ENCODE measurements at regions not wholly inside any gene's neighbourhood (a gene's known extent, or its start where the extent isn't known, plus 50 kb on each side); places are given as distances from the start of the nearest gene placed in this dataset.

- DNase-seq: no peak
- Histone ChIP-seq H3K4me3 (ENCODE audit: low read depth in 1 of 2, low read length in 2 of 2) (no peak overlapping the region), H3K4me2 (ENCODE audit: insufficient read depth, low read length) (no peak overlapping the region), H3K9ac (ENCODE audit: low read depth, low read length) (no peak overlapping the region), H4K20me1 (ENCODE audit: insufficient read depth, low read length) (no peaks in the 10 kb centered on the region), H3K79me2 (ENCODE audit: insufficient read depth, low read length) (no peaks in the 10 kb centered on the region), H2AFZ (ENCODE audit: low read depth, low read length) (no peak overlapping the region), H3K27ac (ENCODE audit: low read length) (no peak overlapping the region), H3K36me3 (ENCODE audit: insufficient read depth, low read length) (no peaks in the 10 kb centered on the region), H3K9me3 (ENCODE audit: insufficient read depth, low read length, severe bottlenecking) (no peaks in the 10 kb centered on the region), H3K27me3 (ENCODE audit: insufficient read depth, low read length, poor library complexity) (peaks cover 22% of the 10 kb centered on the region), H3K4me1 (ENCODE audit: insufficient read depth, low read length) (no peaks in the 10 kb centered on the region)
- ATAC-seq (ENCODE audit: insufficient read depth, low read depth): no peak
- TF ChIP-seq CTCF (IDR thresholded peaks at IDR 0.05; ENCODE audit: borderline replicate concordance, extremely low read depth, low read length, poor library complexity, severe bottlenecking) (no peak), EZH2 (IDR thresholded peaks at IDR 0.05; ENCODE audit: borderline replicate concordance, low read depth, low read length, severe bottlenecking) (no peak)
These were observed 100.3 kb downstream of the SNX19 start for GRCh38 chr11:130815956-130816355.

- Histone ChIP-seq H3K9ac (ENCODE audit: low read depth, low read length) (no peak overlapping the region), H3K27ac (ENCODE audit: low read length) (no peak overlapping the region), H4K20me1 (ENCODE audit: insufficient read depth, low read length) (no peaks in the 10 kb centered on the region), H2AFZ (ENCODE audit: low read depth, low read length) (no peak overlapping the region), H3K4me2 (ENCODE audit: insufficient read depth, low read length) (no peak overlapping the region), H3K79me2 (ENCODE audit: insufficient read depth, low read length) (no peaks in the 10 kb centered on the region), H3K9me3 (ENCODE audit: insufficient read depth, low read length, severe bottlenecking) (no peaks in the 10 kb centered on the region), H3K4me1 (ENCODE audit: insufficient read depth, low read length) (no peaks in the 10 kb centered on the region), H3K27me3 (ENCODE audit: insufficient read depth, low read length, poor library complexity) (peaks cover 23% of the 10 kb centered on the region), H3K4me3 (ENCODE audit: low read depth in 1 of 2, low read length in 2 of 2) (no peak overlapping the region), H3K36me3 (ENCODE audit: insufficient read depth, low read length) (no peaks in the 10 kb centered on the region)
- no peak for TF ChIP-seq EZH2 (IDR thresholded peaks at IDR 0.05; ENCODE audit: borderline replicate concordance, low read depth, low read length, severe bottlenecking)
- no peak for TF ChIP-seq CTCF (IDR thresholded peaks at IDR 0.05; ENCODE audit: borderline replicate concordance, extremely low read depth, low read length, poor library complexity, severe bottlenecking)
- ATAC-seq (ENCODE audit: insufficient read depth, low read depth): no peak
- no peak for DNase-seq
These were observed 99.5 kb downstream of the SNX19 start for GRCh38 chr11:130816546-130817329.

- no peak overlapping the region for H3K4me3 ChIP-seq (ENCODE audit: low read depth in 1 of 2, low read length in 2 of 2)
- H3K36me3 ChIP-seq (ENCODE audit: insufficient read depth, low read length): no peaks in the 10 kb centered on the region
- no peaks in the 10 kb centered on the region for H3K4me1 ChIP-seq (ENCODE audit: insufficient read depth, low read length)
- peaks cover 23% of the 10 kb centered on the region for H3K27me3 ChIP-seq (ENCODE audit: insufficient read depth, low read length, poor library complexity)
- no peaks in the 10 kb centered on the region for H3K79me2 ChIP-seq (ENCODE audit: insufficient read depth, low read length)
- DNase-seq: no peak
- H2AFZ ChIP-seq (ENCODE audit: low read depth, low read length): no peak overlapping the region
- TF ChIP-seq CTCF (IDR thresholded peaks at IDR 0.05; ENCODE audit: borderline replicate concordance, extremely low read depth, low read length, poor library complexity, severe bottlenecking): no peak
- no peak for TF ChIP-seq EZH2 (IDR thresholded peaks at IDR 0.05; ENCODE audit: borderline replicate concordance, low read depth, low read length, severe bottlenecking)
- no peaks in the 10 kb centered on the region for H4K20me1 ChIP-seq (ENCODE audit: insufficient read depth, low read length)
- no peak overlapping the region for H3K9ac ChIP-seq (ENCODE audit: low read depth, low read length)
- no peak for ATAC-seq (ENCODE audit: insufficient read depth, low read depth)
- no peak overlapping the region for H3K27ac ChIP-seq (ENCODE audit: low read length)
- no peak overlapping the region for H3K4me2 ChIP-seq (ENCODE audit: insufficient read depth, low read length)
- H3K9me3 ChIP-seq (ENCODE audit: insufficient read depth, low read length, severe bottlenecking): no peaks in the 10 kb centered on the region
These were observed 98.8 kb downstream of the SNX19 start for GRCh38 chr11:130817330-130817944.
